Gastrocnemius medialis (tissue), 4 donors: ENCODE measurements at regions not wholly inside any gene's neighbourhood (a gene's known extent, or its start where the extent isn't known, plus 50 kb on each side); places are given as distances from the start of the nearest gene placed in this dataset.

Source experiments
- POLR2A ChIP-seq, 2 donors: fragments of 450-650 bp; IDR thresholded peaks; one replicate each; pipeline ENCODE4 v1.6.1; 2017; ENCODE audit warnings: antibody characterized with exemption in 2 of 2, mild to moderate bottlenecking in 2 of 2, moderate library complexity in 2 of 2
- TF ChIP-seq, protein P1 (sequence below), 5 experiments: fragments of 450-650 bp in 3 of 5; fragments of 200-600 bp in 2 of 5; sonication (generic) in 2 of 5; IDR thresholded peaks in 4 of 5; conservative IDR thresholded peaks in 1 of 5; 1 replicate in 4 of 5; 2 replicates in 1 of 5; pipeline ENCODE4 v1.5.1; 2016 to 2019; ENCODE audit warnings: antibody characterized with exemption in 5 of 5, mild to moderate bottlenecking in 3 of 5, moderate library complexity in 3 of 5

DNA sequence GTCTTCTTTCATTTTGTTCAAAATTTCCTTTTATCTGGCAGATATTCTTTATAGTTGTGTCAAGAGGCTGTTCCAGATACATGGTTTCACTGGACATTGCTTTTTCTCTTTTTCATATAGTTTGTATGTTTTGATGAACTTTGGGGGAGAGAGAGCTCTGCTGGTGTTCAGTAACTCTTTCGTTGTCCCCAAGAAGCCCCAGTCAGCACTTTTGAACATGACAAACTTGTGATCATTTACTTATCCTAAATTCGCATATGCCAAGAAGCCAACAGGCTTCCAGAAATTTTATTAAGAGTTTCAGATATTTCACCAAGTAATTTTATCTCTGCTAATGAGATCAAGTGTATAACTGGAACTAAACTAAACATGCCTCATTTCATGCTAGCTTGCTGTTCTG is 275.8 kb upstream of the GPC6 start:
- TF ChIP-seq, protein P1, sequence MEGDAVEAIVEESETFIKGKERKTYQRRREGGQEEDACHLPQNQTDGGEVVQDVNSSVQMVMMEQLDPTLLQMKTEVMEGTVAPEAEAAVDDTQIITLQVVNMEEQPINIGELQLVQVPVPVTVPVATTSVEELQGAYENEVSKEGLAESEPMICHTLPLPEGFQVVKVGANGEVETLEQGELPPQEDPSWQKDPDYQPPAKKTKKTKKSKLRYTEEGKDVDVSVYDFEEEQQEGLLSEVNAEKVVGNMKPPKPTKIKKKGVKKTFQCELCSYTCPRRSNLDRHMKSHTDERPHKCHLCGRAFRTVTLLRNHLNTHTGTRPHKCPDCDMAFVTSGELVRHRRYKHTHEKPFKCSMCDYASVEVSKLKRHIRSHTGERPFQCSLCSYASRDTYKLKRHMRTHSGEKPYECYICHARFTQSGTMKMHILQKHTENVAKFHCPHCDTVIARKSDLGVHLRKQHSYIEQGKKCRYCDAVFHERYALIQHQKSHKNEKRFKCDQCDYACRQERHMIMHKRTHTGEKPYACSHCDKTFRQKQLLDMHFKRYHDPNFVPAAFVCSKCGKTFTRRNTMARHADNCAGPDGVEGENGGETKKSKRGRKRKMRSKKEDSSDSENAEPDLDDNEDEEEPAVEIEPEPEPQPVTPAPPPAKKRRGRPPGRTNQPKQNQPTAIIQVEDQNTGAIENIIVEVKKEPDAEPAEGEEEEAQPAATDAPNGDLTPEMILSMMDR (IDR thresholded peaks at IDR 0.05 in 4 of 5, conservative IDR thresholded peaks at IDR 0.05 in 1 of 5) = no peak
- no peak for TF ChIP-seq POLR2A (IDR thresholded peaks at IDR 0.05)
